IPS-NIHi7 (cell line): ENCODE measurements at regions not wholly inside any gene's neighbourhood (a gene's known extent, or its start where the extent isn't known, plus 50 kb on each side); places are given as distances from the start of the nearest gene placed in this dataset.
"Not testable (repeated sequence)": the region's sequence is repeated elsewhere in the genome, so short reads cannot be mapped to it uniquely, and the experiment has no call there.

ENCODE experiments used
- DNase-seq: peaks from one replicate; pipeline ENCODE4 v3.0.0; 2012; ENCODE audit warnings: mixed read lengths; ENCODE audit errors: extremely low spot score

- peak; percentile 88 for DNase-seq
These were observed 69.4 kb upstream of the EVL start for GRCh38 chr14:99995700-99996356.

- no peak for DNase-seq
These were observed 68.2 kb upstream of the EVL start for GRCh38 chr14:99996951-99997571.

- DNase-seq: not testable (repeated sequence)
These were observed 64.8 kb upstream of the EVL start for GRCh38 chr14:100000398-100000797.

- DNase-seq: no peak
These were observed 60.8 kb upstream of the EVL start for GRCh38 chr14:100004392-100004791.

GRCh38 chr14:100007254-100007653, 58.0 kb upstream of the EVL start:
- DNase-seq: no peak

- not testable (repeated sequence) for DNase-seq
These were observed 55.4 kb upstream of the EVL start for GRCh38 chr14:100009802-100010201.

- DNase-seq: no peak
These were observed 54.5 kb upstream of the EVL start for GRCh38 chr14:100010679-100011078.

GRCh38 chr14:100011628-100012325, 53.4 kb upstream of the EVL start:
- DNase-seq: no peak

- no peak for DNase-seq
These were observed 52.5 kb upstream of the EVL start for GRCh38 chr14:100012478-100013327.

GRCh38 chr14:100015251-100015655, 50.0 kb upstream of the EVL start:
- no peak for DNase-seq
